GM18873 (cell line): ENCODE measurements at regions not wholly inside any gene's neighbourhood (a gene's known extent, or its start where the extent isn't known, plus 50 kb on each side); places are given as distances from the start of the nearest gene placed in this dataset.
A peak's percentile ranks its signal among the peaks of the same experiment; 100 is the strongest.

ENCODE experiments used
- ATAC-seq: cut with Tn5 transposase; IDR thresholded peaks from one replicate; pipeline ENCODE4 v1.9.1; 2021; ENCODE audit warnings: mild to moderate bottlenecking, moderate library complexity, moderate number of reproducible peaks; ENCODE audit not compliant: unreplicated experiment, low FRiP score

GRCh38 chr9:16025627-16026026 is 472.8 kb downstream of the CCDC171 start:
- no peak for ATAC-seq

DNA sequence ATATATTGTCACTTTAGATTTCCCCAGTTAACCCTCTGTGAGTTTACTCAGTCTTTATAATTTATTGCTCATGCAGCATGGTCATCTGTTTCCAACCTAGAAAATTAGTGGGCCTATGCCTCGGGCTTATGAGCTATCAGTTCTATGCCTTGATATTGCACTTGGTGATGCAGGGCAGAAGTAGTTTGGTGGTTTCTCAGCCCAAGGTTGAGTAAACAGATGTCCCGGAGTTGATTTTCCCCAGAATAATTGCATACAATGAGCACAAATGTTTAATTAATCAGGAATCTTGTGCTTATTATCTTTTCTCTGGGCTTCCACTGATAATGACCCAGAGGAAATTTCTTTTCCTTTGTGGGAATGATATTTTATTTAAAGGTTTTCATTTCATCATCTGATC is 474.0 kb downstream of the CCDC171 start:
- ATAC-seq = no peak

DNA sequence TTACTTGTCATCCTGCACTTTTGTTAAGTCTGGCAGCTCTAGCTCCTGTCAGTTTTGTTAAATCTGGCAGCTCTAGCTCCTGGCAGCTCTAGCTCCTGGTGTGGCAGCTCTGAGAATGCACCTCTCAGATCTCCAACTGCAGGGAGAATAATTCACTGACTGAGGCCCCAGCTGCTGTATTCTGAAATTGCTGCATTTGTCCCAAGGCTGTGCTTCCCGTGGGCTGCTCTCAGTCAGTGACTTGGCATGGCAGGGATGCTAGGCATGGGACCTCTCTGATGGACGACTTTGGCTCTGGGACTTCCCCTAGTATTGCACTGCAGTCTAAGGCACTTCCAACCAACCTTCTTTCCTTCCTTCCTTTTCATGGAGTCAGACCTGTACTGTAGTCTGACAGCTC is 475.7 kb downstream of the CCDC171 start:
- no peak for ATAC-seq

GRCh38 chr9:16029046-16029615 is 476.3 kb downstream of the CCDC171 start:
- ATAC-seq = no peak

DNA sequence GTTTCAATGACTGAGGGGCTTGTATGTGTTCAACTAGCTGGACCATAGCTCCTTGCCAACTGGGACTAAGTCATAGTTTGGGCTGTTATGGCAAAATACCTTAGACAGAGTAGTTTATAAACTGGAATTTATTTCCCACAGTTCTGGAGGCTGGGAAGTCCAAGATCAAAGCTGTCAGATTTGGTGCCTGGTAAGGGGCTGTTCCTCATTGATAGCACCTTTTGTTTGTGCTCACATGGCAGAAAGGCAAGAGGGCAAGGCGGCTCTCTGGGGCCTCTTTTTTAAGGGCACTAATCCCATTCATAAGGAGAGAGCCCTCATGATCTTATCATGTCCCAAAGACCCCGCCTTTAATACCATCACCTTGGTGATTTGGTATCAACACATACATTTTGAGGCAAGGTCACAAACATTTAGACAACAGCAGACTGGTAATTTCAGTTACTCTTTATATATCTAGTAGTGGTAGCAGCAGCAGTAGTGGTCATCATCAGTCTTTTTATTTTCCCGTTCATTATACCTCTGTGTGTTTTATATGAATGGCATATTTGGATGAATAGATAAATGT is 477.0 kb downstream of the CCDC171 start:
- ATAC-seq = no peak

DNA sequence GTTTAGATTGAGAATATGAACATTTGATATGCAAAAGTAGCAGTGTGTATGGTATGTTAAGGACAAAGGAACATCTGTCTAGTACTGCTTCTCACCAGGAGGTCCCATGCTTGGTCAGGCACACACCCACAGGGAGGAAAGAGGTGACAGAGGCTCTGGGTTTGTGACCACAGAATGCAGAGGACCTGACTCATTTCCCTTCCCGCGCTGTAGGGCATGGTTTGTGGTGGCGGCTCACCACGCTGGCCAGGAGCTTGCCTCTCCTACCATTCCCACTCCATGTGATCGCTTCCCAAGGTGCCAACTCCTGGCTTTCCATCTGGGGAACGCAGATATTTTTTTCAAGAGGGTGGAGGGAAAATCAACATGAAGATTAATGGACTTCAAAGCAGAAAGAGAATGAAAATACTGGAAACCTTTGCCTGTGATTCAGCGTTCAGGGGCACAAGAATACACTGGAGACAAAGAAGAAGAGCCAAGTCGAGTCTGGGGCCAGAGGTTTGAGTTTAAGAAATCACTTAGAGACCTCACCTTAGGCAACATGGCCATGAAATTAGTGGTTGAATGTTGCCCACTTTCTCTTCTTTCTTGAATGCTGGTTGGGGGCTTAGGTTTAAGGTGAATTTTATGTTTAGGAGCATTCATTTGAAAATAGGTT is 477.8 kb downstream of the CCDC171 start:
- ATAC-seq = peak; percentile 77

GRCh38 chr9:16031486-16031885 is 478.6 kb downstream of the CCDC171 start:
- no peak for ATAC-seq

DNA sequence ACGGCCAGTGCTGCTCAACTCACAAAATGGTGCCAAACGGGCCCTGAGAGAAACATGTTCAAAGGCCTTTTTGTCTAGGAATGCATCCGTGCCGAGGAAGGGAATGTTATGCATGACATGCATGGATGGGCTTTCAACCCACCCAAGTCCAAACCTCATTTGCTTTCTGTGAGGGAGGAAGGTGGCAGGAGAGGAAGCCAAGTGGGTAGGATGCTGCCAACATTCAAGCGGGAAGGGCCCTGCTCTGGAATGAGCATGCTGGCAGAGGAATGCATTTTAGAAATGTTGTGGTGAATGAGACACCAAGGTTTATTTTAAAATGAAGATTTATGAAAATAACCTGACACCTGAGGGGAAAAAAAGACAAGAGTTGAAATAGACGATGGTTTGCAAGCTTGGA is 479.1 kb downstream of the CCDC171 start:
- ATAC-seq = no peak

GRCh38 chr9:16032799-16033198 is 480.0 kb downstream of the CCDC171 start:
- no peak for ATAC-seq

DNA sequence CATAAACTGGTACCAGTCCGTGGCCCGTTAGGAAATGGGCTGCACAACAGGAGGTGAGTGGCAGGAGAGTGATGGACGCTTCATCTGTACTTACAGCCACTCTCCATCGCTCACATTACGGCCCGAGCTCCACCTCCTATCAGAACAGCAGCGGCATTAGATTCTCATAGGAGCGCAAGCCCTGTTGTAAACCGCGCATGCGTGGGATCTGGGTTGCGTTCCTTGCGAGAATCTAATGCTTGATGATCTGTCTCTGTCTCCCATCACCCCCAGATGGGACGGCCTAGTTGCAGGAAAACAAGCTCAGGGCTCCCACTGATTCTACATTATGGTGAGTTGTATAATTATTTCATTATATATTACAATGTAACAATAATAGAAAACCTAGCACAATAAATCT is 480.4 kb downstream of the CCDC171 start:
- no peak for ATAC-seq

GRCh38 chr9:16033921-16034691 is 481.3 kb downstream of the CCDC171 start:
- ATAC-seq = no peak

- ATAC-seq = no peak
Measured at GRCh38 chr9:16039218-16039987, 486.6 kb downstream of the CCDC171 start.

- no peak for ATAC-seq
Measured at GRCh38 chr9:16039988-16040761, 487.3 kb downstream of the CCDC171 start.

- no peak for ATAC-seq
Measured at GRCh38 chr9:16043756-16044578, 491.1 kb downstream of the CCDC171 start.

DNA sequence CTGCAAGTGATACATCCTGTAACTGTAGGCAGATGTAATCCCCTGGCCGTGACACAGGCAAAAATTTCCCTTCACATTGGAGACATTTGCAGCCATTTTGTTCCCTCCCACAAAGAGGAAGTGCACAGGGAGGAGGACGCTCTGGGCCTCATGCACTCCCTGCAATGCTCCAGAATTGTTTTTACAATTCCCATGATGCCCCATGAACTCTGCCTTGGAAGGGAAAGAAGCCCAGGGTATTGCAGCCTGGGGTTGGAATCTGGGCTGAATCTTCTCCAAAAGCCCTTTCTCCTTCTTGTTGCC is 491.7 kb downstream of the CCDC171 start:
- no peak for ATAC-seq

GRCh38 chr9:16045651-16046280 is 492.9 kb downstream of the CCDC171 start:
- ATAC-seq = no peak

- no peak for ATAC-seq
Measured at GRCh38 chr9:16046713-16047112, 493.9 kb downstream of the CCDC171 start.

DNA sequence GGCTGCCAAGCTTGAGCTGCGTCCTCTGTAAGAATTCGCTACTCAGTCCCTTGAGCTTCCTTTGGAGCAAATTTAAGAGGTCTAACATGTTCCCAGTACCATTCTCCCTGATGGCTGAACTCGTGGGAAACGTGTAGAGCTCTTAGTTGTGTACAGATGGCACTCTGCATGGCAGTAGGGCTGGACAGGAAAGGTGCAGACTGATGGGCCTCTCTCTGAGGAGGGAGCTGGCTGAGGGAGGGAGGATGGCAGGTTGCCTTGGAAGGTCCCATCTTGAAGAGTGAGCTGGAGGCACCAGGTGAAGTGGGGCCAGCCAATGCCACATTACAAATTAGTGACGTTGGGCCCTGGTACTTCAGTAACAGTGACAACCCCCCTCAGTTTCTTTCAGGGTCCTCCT is 495.3 kb downstream of the CCDC171 start:
- no peak for ATAC-seq

GRCh38 chr9:16052146-16052545 is 499.3 kb downstream of the CCDC171 start:
- ATAC-seq = no peak
